H1 (cell line): ENCODE measurements at regions not wholly inside any gene's neighbourhood (a gene's known extent, or its start where the extent isn't known, plus 50 kb on each side); places are given as distances from the start of the nearest gene placed in this dataset.

Source experiments
- CTCF ChIA-PET: fragments of 300-600 bp; sonication (Branson Sonifier 250); formaldehyde crosslinking; loops from one replicate; lab custom pipeline; 2021; ENCODE audit not compliant: partially characterized antibody; lab: Charles Lee
- POLR2A ChIA-PET: fragments of 300-600 bp; sonication (Branson Sonifier 250); formaldehyde crosslinking; loops from one replicate; lab custom pipeline; 2021; ENCODE audit warnings: inconsistent platforms; ENCODE audit not compliant: partially characterized antibody; lab: Charles Lee
- DNase-seq, 2 experiments: peaks; one replicate each; pipeline versions ENCODE4 v3.0.0 to v3.0.0-alpha.2; 2010 to 2022; ENCODE audit warnings: low spot score in 2 of 2, low read depth in 1 of 2, mixed read lengths in 1 of 2
- FAIRE-seq: peaks from 2 replicates; lab custom pipeline; 2011; peaks lifted over from hg19 to GRCh38; lab: Jason Lieb, UNC
- H2AFZ ChIP-seq: 2 replicates; pipeline ENCODE4 v1.8.1; 2012; ENCODE audit warnings: low read length, inconsistent platforms
- H2AK5ac ChIP-seq: 2 replicates; pipeline ENCODE4 v1.6.1; 2013; ENCODE audit warnings: low read depth, low read length
- H2BK120ac ChIP-seq: replicated peaks from 2 replicates; pipeline ENCODE3; 2013; ENCODE audit warnings: low read depth, low read length, inconsistent platforms
- H2BK12ac ChIP-seq: 2 replicates; pipeline ENCODE4 v1.6.1; 2013; ENCODE audit warnings: low read depth, low read length
- H2BK15ac ChIP-seq: 2 replicates; pipeline ENCODE4 v1.6.1; 2013; ENCODE audit warnings: low read length
- H2BK20ac ChIP-seq: 2 replicates; pipeline ENCODE4 v1.6.1; 2013; ENCODE audit warnings: low read length
- H2BK5ac ChIP-seq: 2 replicates; pipeline ENCODE4 v1.6.1; 2013; ENCODE audit warnings: low read depth, low read length
- H3K14ac ChIP-seq: 2 replicates; pipeline ENCODE4 v1.6.1; 2013; ENCODE audit warnings: inconsistent platforms; ENCODE audit not compliant: insufficient read length
- H3K18ac ChIP-seq: 2 replicates; pipeline ENCODE4 v1.6.1; 2013; ENCODE audit warnings: low read length; ENCODE audit errors: extremely low read depth
- H3K23ac ChIP-seq: 2 replicates; pipeline ENCODE4 v1.6.1; 2013; ENCODE audit warnings: inconsistent platforms; ENCODE audit not compliant: insufficient read length
- H3K23me2 ChIP-seq: 2 replicates; pipeline ENCODE4 v1.6.1; 2013; ENCODE audit warnings: low read depth, low read length
- H3K27ac ChIP-seq: 2 replicates; pipeline ENCODE4 v1.6.1; 2011; ENCODE audit warnings: low read depth, low read length, inconsistent platforms
- H3K27me3 ChIP-seq, 4 experiments: replicated peaks in 1 of 4; 1 replicate in 1 of 4; 2 replicates in 3 of 4; pipeline versions ENCODE4 v1.6.1 to v1.8.1; 2011 to 2013; ENCODE audit warnings: low read length in 3 of 4, mild to moderate bottlenecking in 3 of 4, inconsistent platforms in 2 of 4, mixed read lengths in 2 of 4, moderate library complexity in 1 of 4; ENCODE audit not compliant: control insufficient read depth in 3 of 4, insufficient read depth in 3 of 4; ENCODE audit errors: extremely low read depth in 1 of 4
- H3K36me3 ChIP-seq, 4 experiments: 2 replicates each; pipeline versions ENCODE4 v1.6.1 to v1.8.1; 2011 to 2013; ENCODE audit warnings: mild to moderate bottlenecking in 4 of 4, low read length in 3 of 4, moderate library complexity in 2 of 4, control low read depth in 1 of 4, inconsistent platforms in 1 of 4; ENCODE audit not compliant: insufficient read depth in 4 of 4, control insufficient read depth in 2 of 4
- H3K4ac ChIP-seq: replicated peaks from 2 replicates; pipeline ENCODE3; 2013; ENCODE audit warnings: low read length, low read depth, mixed read lengths, inconsistent platforms; ENCODE audit not compliant: insufficient read length
- H3K4me1 ChIP-seq, 4 experiments: replicated peaks in 1 of 4; 1 replicate in 1 of 4; 2 replicates in 3 of 4; pipeline versions ENCODE4 v1.6.1 to v1.8.1; 2011 to 2013; ENCODE audit warnings: low read length in 3 of 4, inconsistent platforms in 2 of 4, mixed read lengths in 1 of 4; ENCODE audit not compliant: insufficient read depth in 4 of 4, control insufficient read depth in 3 of 4
- H3K4me2 ChIP-seq, 2 experiments: 2 replicates each; pipeline versions ENCODE4 v1.6.1 to v1.8.1; 2011 to 2013; ENCODE audit warnings: low read depth in 2 of 2, low read length in 2 of 2, control low read depth in 1 of 2, inconsistent platforms in 1 of 2, mild to moderate bottlenecking in 1 of 2; ENCODE audit not compliant: insufficient read depth in 1 of 2
- H3K4me3 ChIP-seq, 4 experiments: fragments of 200-600, 300-600 bp in 1 of 4; sonication (generic), shearing (Covaris generic), sonication (Bioruptor Twin) in 1 of 4; 2 replicates each; pipeline versions ENCODE4 v1.5.1 to v1.8.1; 2011 to 2016; ENCODE audit warnings: low read length in 4 of 4, low read depth in 3 of 4, control low read depth in 2 of 4, inconsistent platforms in 2 of 4, mild to moderate bottlenecking in 2 of 4, mixed read lengths in 1 of 4, moderate library complexity in 1 of 4; ENCODE audit not compliant: insufficient read depth in 2 of 4; ENCODE audit errors: extremely low read depth in 1 of 4
- H3K56ac ChIP-seq: replicated peaks from 2 replicates; pipeline ENCODE3; 2013; ENCODE audit warnings: low read depth, mild to moderate bottlenecking, mixed read lengths, low read length, inconsistent platforms; ENCODE audit not compliant: insufficient read length
- H3K79me1 ChIP-seq: 2 replicates; pipeline ENCODE4 v1.6.1; 2013; ENCODE audit warnings: low read depth, low read length, control low read depth
- H3K79me2 ChIP-seq, 2 experiments: 2 replicates each; pipeline versions ENCODE4 v1.6.1 to v1.8.1; 2012 to 2013; ENCODE audit warnings: low read length in 2 of 2, mild to moderate bottlenecking in 2 of 2, inconsistent platforms in 1 of 2; ENCODE audit not compliant: insufficient read depth in 2 of 2, control insufficient read depth in 1 of 2
- H3K9ac ChIP-seq, 4 experiments: replicated peaks in 1 of 4; 1 replicate in 1 of 4; 2 replicates in 3 of 4; pipeline versions ENCODE4 v1.6.1 to v1.8.1; 2011 to 2013; ENCODE audit warnings: low read depth in 3 of 4, low read length in 3 of 4, control low read depth in 2 of 4, mild to moderate bottlenecking in 2 of 4, moderate library complexity in 2 of 4, inconsistent platforms in 1 of 4; ENCODE audit errors: extremely low read depth in 1 of 4
- H3K9me3 ChIP-seq, 2 experiments: 2 replicates each; pipeline versions ENCODE4 v1.6.1 to v1.8.1; 2012 to 2013; ENCODE audit warnings: mild to moderate bottlenecking in 2 of 2, moderate library complexity in 2 of 2, control low read depth in 1 of 2, inconsistent platforms in 1 of 2, low read depth in 1 of 2, low read length in 1 of 2, mixed read lengths in 1 of 2; ENCODE audit not compliant: insufficient read depth in 2 of 2
- H4K20me1 ChIP-seq, 2 experiments: replicated peaks in 1 of 2; 2 replicates each; pipeline versions ENCODE3 to v1.8.1; 2011 to 2013; ENCODE audit warnings: inconsistent platforms in 2 of 2, low read length in 2 of 2, mild to moderate bottlenecking in 1 of 2; ENCODE audit not compliant: insufficient read depth in 2 of 2, control insufficient read depth in 1 of 2
- H4K5ac ChIP-seq: 2 replicates; pipeline ENCODE4 v1.6.1; 2013; ENCODE audit warnings: low read length, low read depth, mixed read lengths, inconsistent platforms; ENCODE audit not compliant: insufficient read length
- H4K8ac ChIP-seq: 2 replicates; pipeline ENCODE4 v1.8.0; 2013; ENCODE audit warnings: mild to moderate bottlenecking, moderate library complexity, low read length, inconsistent platforms; ENCODE audit not compliant: insufficient read depth; ENCODE audit errors: extremely low read depth
- H4K91ac ChIP-seq: replicated peaks from 2 replicates; pipeline ENCODE3; 2013; ENCODE audit warnings: low read length, mixed read lengths, inconsistent platforms; ENCODE audit not compliant: insufficient read length
- NRF1 ChIP-seq: IDR thresholded peaks from 2 replicates; pipeline ENCODE4 v1.6.1; 2011; ENCODE audit warnings: mild to moderate bottlenecking, low read depth, low read length, improper control_type of control experiment
- WGBS, 2 experiments: shearing (Covaris generic) in 1 of 2; methylation state at CpG; one replicate each; pipeline versions ENCODE4 v1.1.6 to v1.1.7; 2013 to 2015; ENCODE audit warnings: low lambda C conversion rate in 2 of 2, mixed read lengths in 2 of 2, inconsistent platforms in 1 of 2, low coverage in 1 of 2, missing lambda C conversion rate in 1 of 2; ENCODE audit not compliant: insufficient replicate concordance in 2 of 2, insufficient coverage in 1 of 2, insufficient read length in 1 of 2; ENCODE audit errors: extremely low coverage in 1 of 2, missing lambda C conversion rate in 1 of 2; 5-methylcytosine and 5-hydroxymethylcytosine counted together

- 73% methylated on average over 2 of the region's 2 CpGs; no CpG with 5 or more reads in 1 of the 2 experiments for WGBS, 2 experiments
- Histone ChIP-seq H4K5ac (no peak overlapping the region), H3K9me3 (no peaks in the 10 kb centered on the region), H4K91ac (no peak overlapping the region), H3K4me2 (no peak overlapping the region), H3K56ac (no peak overlapping the region), H3K23ac (no peak overlapping the region), H4K20me1 (no peaks in the 10 kb centered on the region), H3K4ac (no peak overlapping the region), H2BK20ac (no peak overlapping the region), H3K79me1 (no peaks in the 10 kb centered on the region), H3K9ac (no peak overlapping the region), H3K27me3 (no peaks in the 10 kb centered on the region; a peak in 1 of 7 replicates), H2BK15ac (no peak overlapping the region), H3K4me1 (peaks cover 0 to 2% (median under 1%) of the 10 kb centered on the region in 4 experiments; a peak in 3 of 7 replicates), H3K14ac (no peak overlapping the region), H2BK120ac (no peak overlapping the region), H2BK5ac (no peak overlapping the region), H2AFZ (no peak overlapping the region), H2BK12ac (no peak overlapping the region), H3K18ac (no peak overlapping the region), H3K36me3 (no peaks in the 10 kb centered on the region), H3K79me2 (no peaks in the 10 kb centered on the region), H3K23me2 (no peaks in the 10 kb centered on the region), H3K27ac (no peak overlapping the region), H3K4me3 (no peak overlapping the region), H2AK5ac (no peak overlapping the region), H4K8ac (no peak overlapping the region)
- FAIRE-seq: no peak
- TF ChIP-seq NRF1: no peak
- no peak for DNase-seq
- CTCF ChIA-PET: interaction anchor here (0.9 to 1.3 kb wide), 3 partner anchors 9 to 71 kb away, joined by 3 to 4 read pairs (median 3); no protein-coding TSS in a partner anchor
- POLR2A ChIA-PET: no interaction called here
These were observed 113.6 kb upstream of the CADM1 start for GRCh38 chr11:115617767-115618166.
